ENCODE measurements at regions not wholly inside any gene's neighbourhood (a gene's known extent, or its start where the extent isn't known, plus 50 kb on each side); places are given as distances from the start of the nearest gene placed in this dataset. TPM values are rescaled to one million over a fixed set of nuclear protein-coding genes. Genes with fewer than 3 reads are reported as not detected.
A peak's percentile ranks its signal among the peaks of the same experiment; 100 is the strongest.
"Not testable (repeated sequence)": the region's sequence is repeated elsewhere in the genome, so short reads cannot be mapped to it uniquely, and the experiment has no call there.

DNA sequence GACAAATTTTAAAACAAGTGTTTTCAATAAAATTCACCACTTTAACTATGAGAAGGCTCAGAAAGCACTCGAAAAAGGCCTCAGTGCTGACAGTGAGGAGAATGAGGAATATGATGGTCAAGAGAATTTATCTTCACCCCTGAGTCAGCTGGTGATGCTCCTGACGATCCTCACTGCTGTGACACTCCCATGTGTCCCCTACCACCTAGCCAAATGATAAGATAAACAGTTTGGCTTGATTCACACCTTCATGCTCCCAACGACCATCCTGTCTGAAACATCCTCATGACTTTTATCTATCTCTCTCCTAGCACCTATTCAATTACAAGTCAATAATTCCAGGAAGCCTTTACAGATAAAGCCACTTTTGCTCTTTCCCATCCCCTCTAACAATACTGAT is 66.0 kb upstream of the PDPR start:
- WGBS, 2 donors, result 54% methylated on average over 3 of the region's 3 CpGs
- H3K4me1 ChIP-seq; H3K9me3 ChIP-seq; H3K27me3 ChIP-seq; DNase-seq; ATAC-seq; H3K36me3 ChIP-seq (replicated peaks in 1 of 2; ENCODE audit: insufficient read depth in 1 of 2, low read depth in 2 of 2); intact Hi-C loops (cut with DNase I); H3K27ac ChIP-seq; H3K4me3 ChIP-seq: not testable (repeated sequence)

DNA sequence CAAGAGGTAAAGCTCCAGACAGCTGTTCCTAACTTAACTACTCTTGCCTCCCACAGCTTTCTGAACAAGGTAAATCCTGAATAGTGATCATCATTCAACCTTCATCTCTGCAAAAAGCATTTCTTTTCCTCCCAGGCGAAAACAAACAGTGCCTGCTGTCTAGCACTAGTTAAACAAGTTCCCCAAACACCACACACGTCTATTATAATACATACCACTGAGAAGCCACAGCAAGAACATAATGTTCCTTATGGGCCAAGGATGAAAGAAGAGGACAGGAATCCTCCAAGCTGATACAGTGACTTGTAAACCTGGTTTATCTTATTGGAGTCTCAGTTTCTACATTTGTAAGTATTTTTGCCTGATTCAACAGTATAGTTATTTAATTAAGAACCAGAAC is 56.1 kb upstream of the PDPR start:
- Histone ChIP-seq H3K27ac (peak overlapping the region in 1 of 4 donors; percentile 46), H3K4me1 (peaks cover 54% of the 10 kb centered on the region)
- peak; percentile 63 for ATAC-seq
- DNase-seq; intact Hi-C loops (cut with DNase I); H3K27me3 ChIP-seq; H3K36me3 ChIP-seq (replicated peaks in 1 of 2; ENCODE audit: insufficient read depth in 1 of 2, low read depth in 2 of 2); H3K9me3 ChIP-seq; H3K4me3 ChIP-seq: not testable (repeated sequence)
- WGBS, 2 donors, result 11% methylated on average over 1 of the region's 2 CpGs; no CpG with 5 or more reads in 1 of the 2 donors

DNA sequence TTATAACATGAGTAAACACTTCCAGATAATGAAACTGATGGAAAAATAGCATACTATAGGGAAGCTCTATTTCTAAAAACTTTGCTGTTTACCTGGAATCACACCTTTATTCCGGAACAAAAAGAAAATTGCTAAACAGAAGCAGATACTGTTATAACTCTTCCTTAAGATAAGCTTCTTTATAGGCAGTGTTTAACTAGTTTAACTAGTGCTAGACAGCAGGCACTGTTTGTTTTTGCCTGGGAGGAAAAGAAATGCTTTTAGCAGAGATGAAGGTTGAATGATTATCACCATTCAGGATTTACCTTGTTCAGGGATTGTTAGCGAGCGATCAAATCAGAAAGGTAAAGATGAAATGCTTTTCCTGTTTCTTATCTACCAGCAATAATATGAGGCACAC is 54.7 kb upstream of the PDPR start:
- H3K4me3 ChIP-seq; H3K27me3 ChIP-seq; intact Hi-C loops (cut with DNase I); H3K36me3 ChIP-seq (replicated peaks in 1 of 2; ENCODE audit: insufficient read depth in 1 of 2, low read depth in 2 of 2); H3K9me3 ChIP-seq; ATAC-seq; DNase-seq: not testable (repeated sequence)
- Histone ChIP-seq H3K27ac (peak overlapping the region in 2 of 4 donors; percentile 26 to 74), H3K4me1 (peaks cover 62% of the 10 kb centered on the region)
- 16 to 19% methylated on average over 3 of the region's 3 CpGs for WGBS, 2 donors

DNA sequence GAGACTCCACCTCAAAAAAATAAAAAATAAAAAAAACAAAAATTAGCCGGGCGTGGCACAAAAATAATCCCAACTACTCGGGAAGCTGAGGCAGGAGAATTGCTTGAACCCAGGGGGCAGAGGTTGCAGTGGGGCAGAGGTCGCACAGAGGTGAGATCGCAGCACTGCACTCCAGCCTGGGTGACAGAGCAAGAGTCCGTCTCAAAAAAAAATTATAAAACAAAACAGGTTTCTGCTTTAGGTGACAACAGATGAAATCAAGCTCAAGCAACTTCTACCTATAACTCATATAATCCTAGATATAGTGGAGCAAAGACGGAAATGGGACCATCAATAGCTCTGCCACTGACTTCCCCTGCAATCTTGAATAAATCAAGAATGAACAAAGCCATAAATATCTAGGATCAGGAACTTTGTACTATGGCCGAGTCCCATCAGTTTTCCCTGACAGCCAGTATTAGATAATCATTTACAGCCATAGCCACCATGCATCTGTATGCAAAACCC is 53.6 kb upstream of the PDPR start:
- ATAC-seq; DNase-seq; H3K4me3 ChIP-seq; H3K9me3 ChIP-seq; intact Hi-C loops (cut with DNase I); H3K27me3 ChIP-seq; H3K36me3 ChIP-seq (replicated peaks in 1 of 2; ENCODE audit: insufficient read depth in 1 of 2, low read depth in 2 of 2): not testable (repeated sequence)
- Histone ChIP-seq H3K4me1 (peaks cover 62% of the 10 kb centered on the region), H3K27ac (peak overlapping the region in 3 of 4 donors; percentile 32 to 74 (median 53))
- 47 to 48% methylated on average over 8 of the region's 8 CpGs for WGBS, 2 donors

DNA sequence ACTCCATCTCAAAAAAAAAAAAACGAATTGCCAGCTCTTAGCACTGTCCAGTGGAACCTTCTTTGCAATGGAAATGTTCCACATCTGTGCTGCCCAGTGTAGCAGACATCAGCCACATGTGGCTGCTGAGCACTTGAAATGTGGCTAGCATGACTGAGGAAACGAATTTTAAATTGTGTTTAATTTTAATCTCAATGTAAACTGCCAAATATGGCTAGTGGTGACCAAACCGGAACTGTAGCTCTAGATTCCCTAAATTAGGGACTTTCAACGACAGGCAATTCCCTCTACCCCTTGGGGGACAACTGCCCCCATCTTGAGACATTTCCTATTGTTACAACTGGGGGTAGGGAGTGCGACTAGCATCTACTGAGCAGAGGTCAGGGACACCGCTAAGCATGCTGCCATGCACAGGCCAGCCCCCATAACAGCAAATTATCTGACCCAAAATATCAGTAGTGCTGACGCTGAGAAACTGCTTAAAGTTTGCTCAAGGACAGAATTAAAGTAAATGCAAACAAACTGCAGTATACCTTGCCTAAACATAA is 52.4 kb upstream of the PDPR start:
- peaks cover 62% of the 10 kb centered on the region for H3K4me1 ChIP-seq

DNA sequence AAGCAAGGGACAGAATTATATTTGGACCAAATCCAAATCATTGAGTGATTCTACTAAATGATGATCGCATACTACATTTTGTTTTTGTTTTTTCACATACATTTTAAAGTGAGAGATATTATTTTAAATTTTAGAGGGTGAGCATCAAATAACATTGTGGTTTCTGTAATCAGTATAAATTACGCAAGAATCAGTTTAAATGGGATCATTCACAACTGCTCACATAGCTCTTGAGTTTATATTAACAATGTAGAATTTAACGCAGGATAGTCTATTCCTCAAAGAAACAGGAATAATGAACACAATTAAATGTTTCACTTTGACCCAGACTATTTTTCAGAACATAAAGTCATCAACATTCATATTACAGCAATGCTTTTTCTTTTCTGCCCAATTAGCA is 51.2 kb upstream of the PDPR start:
- ATAC-seq; H3K36me3 ChIP-seq (replicated peaks in 1 of 2; ENCODE audit: insufficient read depth in 1 of 2, low read depth in 2 of 2); H3K4me3 ChIP-seq; H3K27me3 ChIP-seq; DNase-seq; intact Hi-C loops (cut with DNase I); H3K9me3 ChIP-seq: not testable (repeated sequence)
- H3K27ac ChIP-seq, result peak overlapping the region in 1 of 4 donors; percentile 21
- WGBS, 2 donors, result 44 to 47% methylated on average over 3 of the region's 3 CpGs
- H3K4me1 ChIP-seq, result peaks cover 59% of the 10 kb centered on the region

More for the DNA sequence above, 52.4 kb upstream of the PDPR start:
- ATAC-seq; H3K36me3 ChIP-seq (replicated peaks in 1 of 2; ENCODE audit: insufficient read depth in 1 of 2, low read depth in 2 of 2); H3K9me3 ChIP-seq; H3K27me3 ChIP-seq; intact Hi-C loops (cut with DNase I); H3K4me3 ChIP-seq; DNase-seq: not testable (repeated sequence)
- peak overlapping the region in 2 of 4 donors; percentile 53 to 74 for H3K27ac ChIP-seq
- 37 to 45% methylated on average over 2 to 7 of the region's 7 CpGs for WGBS, 2 donors

Small RNAs in the stretch of these regions (microRNA-seq; reads per million reads assigned to microRNA genes)
- 0 reads per million in 2 donors for gene MIR1972-2 (ENCODE audit: borderline number of aligned reads in 2 of 2, borderline replicate concordance in 2 of 2)

Small RNAs in the stretch of these regions (small RNA-seq; reads per million reads assigned to genes)
- not detected for gene MIR1972-2
